Caco-2 (cell line): ENCODE measurements at regions not wholly inside any gene's neighbourhood (a gene's known extent, or its start where the extent isn't known, plus 50 kb on each side); places are given as distances from the start of the nearest gene placed in this dataset.

ENCODE experiments used
- BruUV-seq: library from RNA; stranded (reverse); fragments of 400-500 nt; replicated peaks from 2 replicates; lab custom pipeline; 2021; lab: Mats Ljungman, UMichigan
- CTCF ChIA-PET: fragments of 300-600 bp; sonication (Branson Sonifier 250); formaldehyde crosslinking; loops from one replicate; lab custom pipeline; 2022; ENCODE audit warnings: antibody characterized with exemption; lab: Charles Lee
- POLR2A ChIA-PET: fragments of 300-600 bp; sonication (Branson Sonifier 250); formaldehyde crosslinking; loops from one replicate; lab custom pipeline; 2022; ENCODE audit warnings: antibody characterized with exemption; lab: Charles Lee
- DNase-seq, 2 experiments: peaks; one replicate each; pipeline versions ENCODE4 v3.0.0 to v3.0.0-alpha.2; 2020 to 2022
- H3K27me3 ChIP-seq: replicated peaks from 2 replicates; pipeline ENCODE4 v1.6.0; 2011; ENCODE audit warnings: low read length; ENCODE audit not compliant: control insufficient read depth, insufficient read depth
- H3K36me3 ChIP-seq: 2 replicates; pipeline ENCODE4 v1.5.1; 2011; ENCODE audit warnings: low read length; ENCODE audit not compliant: control insufficient read depth, insufficient read depth
- H3K4me1 ChIP-seq: fragments of 250-450 bp; sonication (Bioruptor Pico); 2 replicates; pipeline ENCODE4 v1.5.1; 2020; ENCODE audit warnings: mild to moderate bottlenecking
- H3K4me3 ChIP-seq: 2 replicates; pipeline ENCODE4 v1.5.1; 2011; ENCODE audit warnings: low read depth, mild to moderate bottlenecking, control low read depth, low read length
- H3K9me3 ChIP-seq: fragments of 250-450 bp; sonication (Bioruptor Pico); 2 replicates; pipeline ENCODE4 v1.5.1; 2020; ENCODE audit warnings: mild to moderate bottlenecking, moderate library complexity
- H3K27ac Mint-ChIP-seq: one replicate; pipeline ENCODE4 v1.8.0; 2022; ENCODE audit warnings: mixed read lengths; ENCODE audit not compliant: unreplicated experiment
- H3K27me3 Mint-ChIP-seq: one replicate; pipeline ENCODE4 v1.8.0; 2022; ENCODE audit warnings: mixed read lengths; ENCODE audit not compliant: insufficient read depth, unreplicated experiment
- H3K36me3 Mint-ChIP-seq: one replicate; pipeline ENCODE4 v1.8.0; 2022; ENCODE audit warnings: mild to moderate bottlenecking, mixed read lengths; ENCODE audit not compliant: insufficient read depth, unreplicated experiment
- H3K4me1 Mint-ChIP-seq: one replicate; pipeline ENCODE4 v1.8.0; 2022; ENCODE audit warnings: low read depth, mixed read lengths; ENCODE audit not compliant: unreplicated experiment
- H3K4me3 Mint-ChIP-seq: one replicate; pipeline ENCODE4 v1.8.0; 2022; ENCODE audit warnings: mild to moderate bottlenecking, moderate library complexity, mixed read lengths; ENCODE audit not compliant: unreplicated experiment
- H3K9me3 Mint-ChIP-seq: one replicate; pipeline ENCODE4 v1.8.0; 2022; ENCODE audit warnings: mixed read lengths; ENCODE audit not compliant: unreplicated experiment
- CTCF ChIP-seq, 2 experiments: fragments of 200-600 bp in 1 of 2; IDR thresholded peaks; 1 replicate in 1 of 2; 2 replicates in 1 of 2; pipeline versions ENCODE4 v1.5.1 to v1.8.0; 2011 to 2022; ENCODE audit warnings: antibody characterized with exemption in 1 of 2, control low read depth in 1 of 2, inconsistent platforms in 1 of 2, low read depth in 1 of 2, low read length in 1 of 2, mild to moderate bottlenecking in 1 of 2, moderate library complexity in 1 of 2; ENCODE audit not compliant: insufficient read depth in 1 of 2, severe bottlenecking in 1 of 2, unreplicated experiment in 1 of 2
- intact Hi-C: fragments of 100-400 bp; cut with micrococcal nuclease; formaldehyde crosslinking; loops from one replicate; pipeline ENCODE4 v1.10.0; 2022; ENCODE audit not compliant: unreplicated experiment

- Histone ChIP-seq H3K27me3 (no peaks in the 10 kb centered on the region), H3K9me3 (no peaks in the 10 kb centered on the region), H3K4me1 (no peaks in the 10 kb centered on the region), H3K36me3 (no peaks in the 10 kb centered on the region), H3K4me3 (no peak overlapping the region)
- H3K27ac Mint-ChIP-seq, result no peak overlapping the region
- DNase-seq, result no peak
- intact Hi-C loops, result no loop called here
- peaks cover 8% of the 10 kb centered on the region for H3K9me3 Mint-ChIP-seq
- no peaks in the 10 kb centered on the region for H3K4me1 Mint-ChIP-seq
- no peak overlapping the region for H3K4me3 Mint-ChIP-seq
- no TSS peak for BruUV-seq
- ChIA-PET CTCF (no interaction called here), POLR2A (no interaction called here)
- H3K36me3 Mint-ChIP-seq, result no peaks in the 10 kb centered on the region
- no peaks in the 10 kb centered on the region for H3K27me3 Mint-ChIP-seq
- no peak for TF ChIP-seq CTCF (IDR thresholded peaks at IDR 0.05; ENCODE audit: insufficient read depth in 1 of 2, low read depth in 1 of 2, low read length in 1 of 2, severe bottlenecking in 1 of 2, unreplicated experiment in 1 of 2)
Observed at GRCh38 chr16:14335297-14335696, 264.2 kb downstream of the MRTFB start.

- no TSS peak for BruUV-seq
Observed at GRCh38 chr16:14334366-14335080, 263.4 kb downstream of the MRTFB start.

GRCh38 chr16:14333361-14333760 is 262.2 kb downstream of the MRTFB start:
- no peaks in the 10 kb centered on the region for H3K4me1 ChIP-seq
- no peak overlapping the region for H3K4me3 ChIP-seq
- Mint-ChIP-seq H3K9me3 (no peaks in the 10 kb centered on the region), H3K4me3 (no peak overlapping the region), H3K27me3 (no peaks in the 10 kb centered on the region), H3K36me3 (no peaks in the 10 kb centered on the region), H3K4me1 (no peaks in the 10 kb centered on the region), H3K27ac (no peak overlapping the region)
- H3K27me3 ChIP-seq, result no peaks in the 10 kb centered on the region
- CTCF ChIA-PET, result no interaction called here
- BruUV-seq, result no TSS peak
- intact Hi-C loops, result no loop called here
- TF ChIP-seq CTCF (IDR thresholded peaks at IDR 0.05; ENCODE audit: insufficient read depth in 1 of 2, low read depth in 1 of 2, low read length in 1 of 2, severe bottlenecking in 1 of 2, unreplicated experiment in 1 of 2), result no peak
- H3K9me3 ChIP-seq, result no peaks in the 10 kb centered on the region
- no peaks in the 10 kb centered on the region for H3K36me3 ChIP-seq
- DNase-seq, result no peak
- POLR2A ChIA-PET, result no interaction called here

More at GRCh38 chr16:14334366-14335080, 263.4 kb downstream of the MRTFB start:
- ChIA-PET CTCF (no interaction called here), POLR2A (no interaction called here)
- no peaks in the 10 kb centered on the region for H3K27me3 Mint-ChIP-seq
- no peak overlapping the region for H3K27ac Mint-ChIP-seq
- no peak for DNase-seq
- peaks cover under 1% of the 10 kb centered on the region for H3K9me3 Mint-ChIP-seq
- no peak for TF ChIP-seq CTCF (IDR thresholded peaks at IDR 0.05; ENCODE audit: insufficient read depth in 1 of 2, low read depth in 1 of 2, low read length in 1 of 2, severe bottlenecking in 1 of 2, unreplicated experiment in 1 of 2)
- Histone ChIP-seq H3K9me3 (no peaks in the 10 kb centered on the region), H3K4me3 (no peak overlapping the region), H3K36me3 (no peaks in the 10 kb centered on the region), H3K27me3 (no peaks in the 10 kb centered on the region), H3K4me1 (no peaks in the 10 kb centered on the region)
- intact Hi-C loops, result no loop called here
- H3K4me1 Mint-ChIP-seq, result no peaks in the 10 kb centered on the region
- H3K4me3 Mint-ChIP-seq, result no peak overlapping the region
- H3K36me3 Mint-ChIP-seq, result no peaks in the 10 kb centered on the region
